Activated naive CD4-positive, alpha-beta T cell treated with anti-CD3 and anti-CD28 coated beads, Interleukin-2, amount 50 U/mL, for 72 hours (primary cell): ENCODE measurements at regions not wholly inside any gene's neighbourhood (a gene's known extent, or its start where the extent isn't known, plus 50 kb on each side); places are given as distances from the start of the nearest gene placed in this dataset.

Experiments
- ATAC-seq, 2 donors: fragments of 150-1000 bp; cut with Tn5 transposase; 2 replicates each; pipeline ENCODE4 v1.10.0; 2021; ENCODE audit warnings: mild to moderate bottlenecking in 2 of 2, moderate library complexity in 2 of 2
- DNase-seq, 2 donors: peaks; one replicate each; pipeline ENCODE4 v3.0.0; 2021 to 2022; ENCODE audit warnings: low spot score in 2 of 2
- H3K27ac Mint-ChIP-seq, 2 donors: one replicate each; pipeline ENCODE4 v1.8.0; 2022; ENCODE audit warnings: mild to moderate bottlenecking in 2 of 2, mixed read lengths in 2 of 2
- H3K36me3 Mint-ChIP-seq, 2 donors: one replicate each; pipeline ENCODE4 v1.8.0; 2022; ENCODE audit warnings: mixed read lengths in 2 of 2
- H3K9me3 Mint-ChIP-seq, 2 donors: one replicate each; pipeline ENCODE4 v1.8.0; 2022; ENCODE audit warnings: mixed read lengths in 2 of 2

- H3K36me3 Mint-ChIP-seq: no peaks in the 10 kb centered on the region
- no peak for DNase-seq
- ATAC-seq: peak; percentile 29 to 35
- H3K9me3 Mint-ChIP-seq: no peaks in the 10 kb centered on the region
- no peak overlapping the region for H3K27ac Mint-ChIP-seq
These were observed 58.8 kb upstream of the PRDX6 start for GRCh38 chr1:173418107-173418985.

- H3K9me3 Mint-ChIP-seq: no peaks in the 10 kb centered on the region
- peak overlapping the region in 1 of 2 donors; percentile 32 for H3K27ac Mint-ChIP-seq
- DNase-seq: peak in 1 of 2 donors; percentile 64
- H3K36me3 Mint-ChIP-seq: no peaks in the 10 kb centered on the region
- peak; percentile 78 to 88 for ATAC-seq
These were observed 56.8 kb upstream of the PRDX6 start for GRCh38 chr1:173420330-173420806.

GRCh38 chr1:173421286-173421685 is 55.8 kb upstream of the PRDX6 start:
- H3K27ac Mint-ChIP-seq: no peak overlapping the region
- no peak for ATAC-seq
- no peaks in the 10 kb centered on the region for H3K9me3 Mint-ChIP-seq
- no peaks in the 10 kb centered on the region for H3K36me3 Mint-ChIP-seq
- DNase-seq: no peak

- no peaks in the 10 kb centered on the region for H3K36me3 Mint-ChIP-seq
- DNase-seq (no peak), ATAC-seq (no peak)
- no peak overlapping the region for H3K27ac Mint-ChIP-seq
- no peaks in the 10 kb centered on the region for H3K9me3 Mint-ChIP-seq
These were observed 55.3 kb upstream of the PRDX6 start for GRCh38 chr1:173421789-173422188.

- H3K9me3 Mint-ChIP-seq: no peaks in the 10 kb centered on the region
- no peaks in the 10 kb centered on the region for H3K36me3 Mint-ChIP-seq
- no peak overlapping the region for H3K27ac Mint-ChIP-seq
- DNase-seq (no peak), ATAC-seq (no peak)
These were observed 54.6 kb upstream of the PRDX6 start for GRCh38 chr1:173422456-173422976.

- ATAC-seq (no peak), DNase-seq (no peak)
- Mint-ChIP-seq H3K9me3 (no peaks in the 10 kb centered on the region), H3K36me3 (no peaks in the 10 kb centered on the region), H3K27ac (no peak overlapping the region)
These were observed 53.8 kb upstream of the PRDX6 start for GRCh38 chr1:173423291-173423690.

- no peaks in the 10 kb centered on the region for H3K36me3 Mint-ChIP-seq
- no peaks in the 10 kb centered on the region for H3K9me3 Mint-ChIP-seq
- ATAC-seq: no peak
- DNase-seq: no peak
- no peak overlapping the region for H3K27ac Mint-ChIP-seq
These were observed 53.0 kb upstream of the PRDX6 start for GRCh38 chr1:173424143-173424542.

- ATAC-seq: no peak
- DNase-seq: no peak
- Mint-ChIP-seq H3K27ac (no peak overlapping the region), H3K9me3 (no peaks in the 10 kb centered on the region), H3K36me3 (no peaks in the 10 kb centered on the region)
These were observed 52.2 kb upstream of the PRDX6 start for GRCh38 chr1:173424782-173425407.

- DNase-seq (no peak), ATAC-seq (no peak)
- Mint-ChIP-seq H3K36me3 (no peaks in the 10 kb centered on the region), H3K27ac (no peak overlapping the region), H3K9me3 (no peaks in the 10 kb centered on the region)
These were observed 51.1 kb upstream of the PRDX6 start for GRCh38 chr1:173426057-173426456.

- DNase-seq (no peak), ATAC-seq (no peak)
- Mint-ChIP-seq H3K36me3 (no peaks in the 10 kb centered on the region), H3K9me3 (no peaks in the 10 kb centered on the region), H3K27ac (no peak overlapping the region)
These were observed 49.7 kb upstream of the PRDX6 start for GRCh38 chr1:173427146-173428054.
